ENCODE measurements at regions not wholly inside any gene's neighbourhood (a gene's known extent, or its start where the extent isn't known, plus 50 kb on each side); places are given as distances from the start of the nearest gene placed in this dataset.

DNA sequence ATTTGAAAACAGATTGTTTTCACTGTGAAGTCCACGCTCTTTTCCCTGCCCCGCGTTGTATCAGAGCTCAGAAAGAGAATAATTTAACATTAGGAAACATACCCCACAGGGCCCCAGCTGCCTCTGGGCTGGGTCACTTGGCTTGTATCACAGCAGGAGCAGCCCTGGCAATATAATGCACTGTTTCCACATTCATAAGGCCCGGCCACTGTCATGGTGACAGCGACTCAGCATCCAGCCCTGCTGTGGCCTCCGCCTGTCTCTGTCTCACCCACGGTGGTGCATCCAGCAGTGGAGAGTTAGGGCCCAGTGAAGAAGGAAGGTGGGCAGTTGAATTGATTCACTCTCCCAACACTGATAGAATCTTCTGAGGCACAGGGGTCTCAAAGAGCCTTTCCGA is 188.9 kb downstream of the NSG2 start:
- DNase-seq (ENCODE audit: low spot score): no peak

DNA sequence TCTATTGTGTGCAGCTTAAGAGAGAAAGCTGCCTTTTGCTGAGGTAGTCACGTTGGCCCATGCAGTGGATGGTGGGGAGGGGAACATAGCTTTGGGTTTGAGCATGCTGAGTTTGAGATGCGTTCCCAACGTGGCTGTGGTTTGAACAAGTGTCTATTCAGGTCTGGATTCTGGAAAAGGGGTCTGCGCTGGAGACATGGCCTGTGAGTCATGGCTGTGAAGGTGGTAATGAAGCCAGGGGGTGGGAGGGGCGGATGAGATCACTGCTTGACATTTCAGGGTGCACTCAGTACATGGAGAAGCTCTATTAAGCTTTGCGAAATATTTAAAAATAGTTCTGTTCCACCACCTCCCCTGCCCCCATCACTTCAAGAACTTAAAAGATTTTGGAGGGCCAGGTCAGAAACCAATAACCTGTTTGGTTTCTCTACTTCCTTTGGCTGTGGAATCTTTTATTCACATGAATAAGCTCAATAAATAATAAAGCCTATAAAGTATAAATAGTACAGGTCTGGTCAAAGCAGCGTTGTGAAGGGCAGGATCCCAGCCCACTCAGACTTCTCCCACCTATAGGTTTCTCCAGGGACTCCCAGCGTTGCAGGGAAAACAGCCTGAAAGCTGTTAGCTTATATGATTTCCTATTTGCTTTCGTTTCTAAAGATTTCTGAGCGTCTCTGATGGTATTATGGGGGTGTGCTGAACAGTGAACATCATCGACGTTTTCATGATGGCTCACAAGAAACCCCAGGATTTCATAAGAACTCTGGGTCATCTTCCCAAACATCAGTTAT is 189.9 kb downstream of the NSG2 start:
- no peak for DNase-seq (ENCODE audit: low spot score)

DNA sequence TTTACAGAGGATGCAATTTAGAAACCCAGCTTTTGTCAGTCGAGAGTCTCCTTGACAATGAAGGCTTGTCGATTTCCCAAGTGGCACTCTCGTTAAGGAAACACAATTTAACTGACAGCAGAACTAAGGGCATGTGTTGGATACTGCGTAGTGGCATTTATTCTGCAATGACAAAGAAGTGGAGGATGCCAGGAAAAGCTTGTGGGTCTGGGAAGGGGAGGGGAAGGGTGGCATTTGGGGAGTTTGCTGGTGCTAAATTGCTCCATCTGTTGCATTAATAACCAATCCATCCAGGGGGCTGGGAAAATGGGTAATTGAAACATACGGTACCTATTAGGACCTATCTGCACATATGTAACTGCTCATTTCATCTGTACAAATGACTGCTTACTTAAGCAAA is 190.6 kb downstream of the NSG2 start:
- no peak for DNase-seq (ENCODE audit: low spot score)

DNA sequence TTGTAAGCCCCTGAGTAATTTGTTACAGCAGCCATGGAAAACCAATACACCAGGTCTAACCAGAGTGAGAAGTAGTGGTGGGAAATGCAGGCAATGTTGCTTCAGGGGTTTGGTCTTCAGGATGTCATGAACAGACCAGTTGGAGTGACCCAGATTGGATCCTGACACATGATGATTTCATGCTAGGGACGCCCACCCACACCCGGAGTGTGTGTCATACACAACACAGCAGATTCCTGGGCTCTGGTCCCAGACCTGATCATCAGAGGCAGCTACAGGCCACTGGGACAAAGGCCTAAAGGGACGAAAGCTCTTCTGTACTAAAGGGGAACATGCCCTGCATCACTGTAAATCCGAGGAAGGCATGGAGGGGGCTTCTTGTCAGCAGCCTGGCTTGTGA is 194.2 kb downstream of the NSG2 start:
- no peak for DNase-seq (ENCODE audit: low spot score)

DNA sequence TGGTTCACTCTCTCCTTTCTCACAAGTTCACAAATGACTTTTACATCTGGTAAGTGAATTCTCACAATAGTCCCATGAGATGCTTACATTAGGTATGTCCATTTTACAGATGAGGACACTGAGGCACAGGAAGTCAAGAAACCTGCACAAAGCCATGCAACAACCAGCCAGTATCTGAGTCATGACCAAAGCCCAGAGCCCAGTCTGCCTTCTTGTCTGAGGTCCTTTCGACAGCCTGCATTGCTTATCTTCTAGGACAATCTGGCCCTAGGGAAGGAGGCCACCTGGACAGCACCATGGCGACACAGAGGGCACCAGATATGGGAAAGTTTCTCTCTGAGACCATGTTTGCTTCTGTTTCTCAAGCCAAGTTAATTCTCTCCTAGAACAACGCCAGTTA is 197.1 kb downstream of the NSG2 start:
- DNase-seq (ENCODE audit: low spot score): peak; percentile 45

DNA sequence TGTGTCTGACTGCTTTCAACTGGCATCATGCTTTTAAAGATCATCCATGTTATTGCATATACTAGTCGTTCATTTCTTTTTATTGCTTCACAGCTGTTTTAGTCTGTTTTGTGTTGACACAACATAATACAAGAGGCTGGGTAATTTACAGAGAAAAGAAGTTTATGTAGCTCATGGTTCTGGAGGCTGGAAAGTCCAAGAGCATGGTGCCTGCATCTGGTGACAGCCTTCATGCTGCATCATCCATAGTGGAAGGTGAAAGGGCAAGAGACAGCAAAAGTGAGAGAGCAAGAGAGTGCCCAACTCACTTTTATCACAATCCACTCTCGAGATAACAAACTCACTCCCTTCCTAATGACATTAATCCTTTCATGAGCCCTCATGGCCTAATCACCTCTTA is 198.4 kb downstream of the NSG2 start:
- no peak for DNase-seq (ENCODE audit: low spot score)

DNA sequence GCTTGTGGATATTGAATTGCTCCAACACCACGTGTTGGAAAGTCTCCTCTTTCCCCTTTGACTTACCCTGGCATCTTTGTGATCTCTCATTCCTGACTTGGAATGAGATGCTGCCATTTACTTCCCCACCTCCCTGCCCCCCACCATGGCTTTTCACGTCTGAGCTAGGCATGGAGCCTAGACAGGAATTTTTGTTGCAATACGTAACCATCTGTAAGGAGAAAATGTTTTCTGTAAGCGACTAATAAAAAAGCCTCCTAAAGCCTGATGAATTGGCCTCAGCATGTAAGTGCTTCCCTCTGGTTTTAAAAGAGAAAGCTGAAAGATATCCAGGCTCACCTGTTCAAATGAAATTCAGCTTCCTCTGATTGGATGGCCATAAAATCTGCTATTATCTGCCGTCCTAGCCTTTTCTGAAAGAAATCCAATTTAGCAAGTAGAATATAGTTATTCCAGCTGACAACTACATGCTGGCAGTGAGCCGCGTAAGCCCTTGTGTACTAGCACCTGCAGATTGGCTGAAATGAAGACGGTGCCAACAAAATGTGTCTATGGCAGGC is 200.1 kb downstream of the NSG2 start:
- no peak for DNase-seq (ENCODE audit: low spot score)

DNA sequence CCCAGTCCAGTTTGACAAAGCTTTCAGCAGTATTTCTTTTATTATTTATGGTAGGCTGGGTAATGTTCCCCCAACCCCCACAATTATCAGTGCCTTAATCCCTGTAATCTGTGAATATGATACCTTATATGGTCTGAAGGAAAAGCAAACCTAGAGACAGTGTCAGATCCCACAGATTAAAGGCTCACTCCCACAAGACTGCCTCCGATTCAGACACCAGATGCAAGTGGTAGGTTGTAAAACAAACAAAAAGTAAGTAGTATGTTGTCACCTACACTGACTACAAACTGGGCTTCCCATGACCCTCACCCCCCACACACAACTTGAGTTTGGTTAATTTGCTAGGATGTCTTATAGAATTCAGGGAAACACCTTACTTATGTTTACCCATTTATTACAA is 201.2 kb downstream of the NSG2 start:
- peak; percentile 27 for DNase-seq (ENCODE audit: low spot score)

DNA sequence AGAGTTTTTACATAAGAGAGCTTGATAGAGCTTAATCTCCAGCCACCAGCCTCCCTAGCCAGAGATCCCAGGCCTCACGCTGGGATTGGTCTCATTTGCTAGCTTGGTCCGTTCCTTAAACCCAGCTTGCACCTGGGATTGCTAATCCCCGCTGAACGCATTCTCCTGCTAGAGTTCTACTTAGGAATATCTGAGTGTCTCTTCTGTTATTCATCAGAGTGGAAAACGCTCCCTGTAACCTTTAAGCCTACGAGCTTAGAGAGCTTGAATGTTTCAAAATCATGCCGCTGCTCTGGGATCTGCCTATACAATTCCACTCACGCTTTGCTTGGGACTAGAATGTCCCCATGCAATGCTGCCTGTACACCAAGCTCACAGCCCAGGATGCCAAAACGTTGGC is 201.8 kb downstream of the NSG2 start:
- DNase-seq (ENCODE audit: low spot score): no peak

DNA sequence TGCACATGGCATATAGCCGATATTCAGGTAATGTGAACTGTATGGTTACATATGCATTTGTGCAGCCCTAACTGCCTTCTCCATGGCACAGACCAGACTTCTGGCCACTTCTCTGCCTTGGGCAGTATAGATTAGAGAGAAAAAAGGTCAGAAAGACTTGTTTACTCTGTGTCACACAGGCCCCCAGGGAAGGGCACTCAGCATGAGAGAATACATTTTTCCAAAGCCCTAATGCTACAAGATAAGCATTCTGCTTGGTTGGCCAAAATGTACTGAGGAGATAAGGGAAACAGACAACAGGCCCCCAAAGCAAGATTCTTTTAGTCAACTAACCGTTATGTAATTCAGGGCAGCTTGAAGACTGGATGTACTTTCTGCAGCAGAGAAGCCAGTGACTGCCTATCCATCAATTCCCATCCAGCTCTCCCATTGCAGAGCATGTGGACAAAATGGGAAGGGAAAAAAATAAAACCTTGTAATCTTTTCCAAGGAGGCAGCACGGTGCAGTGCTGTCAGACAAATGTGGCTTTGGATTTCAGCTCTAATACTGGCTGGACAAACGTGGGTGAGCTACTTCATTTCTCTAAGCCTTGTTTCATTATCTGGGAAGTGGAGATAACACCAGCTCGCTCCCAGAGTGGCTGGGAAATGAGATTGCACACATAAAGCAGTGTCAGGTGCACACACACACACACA is 205.9 kb downstream of the NSG2 start:
- DNase-seq (ENCODE audit: low spot score): peak; percentile 57

DNA sequence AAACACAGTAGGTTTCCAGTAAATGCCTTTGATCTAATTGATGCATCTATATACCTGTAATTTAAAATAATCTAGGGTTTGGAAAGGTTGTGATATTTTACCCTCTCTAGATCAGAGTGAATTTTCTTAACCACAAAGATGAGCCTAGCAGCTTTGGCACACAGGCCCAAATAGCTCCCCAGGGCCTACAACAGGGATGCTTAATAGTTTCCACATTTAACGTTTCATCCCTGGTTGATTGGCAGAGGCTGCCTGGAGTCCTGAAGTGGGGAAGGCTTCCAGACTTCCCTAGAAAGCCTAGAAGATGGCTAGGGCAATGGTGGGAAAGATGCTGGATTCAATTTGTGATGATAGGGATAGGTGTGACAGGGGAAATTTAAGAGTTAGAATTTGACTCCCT is 206.6 kb downstream of the NSG2 start:
- DNase-seq (ENCODE audit: low spot score): no peak

DNA sequence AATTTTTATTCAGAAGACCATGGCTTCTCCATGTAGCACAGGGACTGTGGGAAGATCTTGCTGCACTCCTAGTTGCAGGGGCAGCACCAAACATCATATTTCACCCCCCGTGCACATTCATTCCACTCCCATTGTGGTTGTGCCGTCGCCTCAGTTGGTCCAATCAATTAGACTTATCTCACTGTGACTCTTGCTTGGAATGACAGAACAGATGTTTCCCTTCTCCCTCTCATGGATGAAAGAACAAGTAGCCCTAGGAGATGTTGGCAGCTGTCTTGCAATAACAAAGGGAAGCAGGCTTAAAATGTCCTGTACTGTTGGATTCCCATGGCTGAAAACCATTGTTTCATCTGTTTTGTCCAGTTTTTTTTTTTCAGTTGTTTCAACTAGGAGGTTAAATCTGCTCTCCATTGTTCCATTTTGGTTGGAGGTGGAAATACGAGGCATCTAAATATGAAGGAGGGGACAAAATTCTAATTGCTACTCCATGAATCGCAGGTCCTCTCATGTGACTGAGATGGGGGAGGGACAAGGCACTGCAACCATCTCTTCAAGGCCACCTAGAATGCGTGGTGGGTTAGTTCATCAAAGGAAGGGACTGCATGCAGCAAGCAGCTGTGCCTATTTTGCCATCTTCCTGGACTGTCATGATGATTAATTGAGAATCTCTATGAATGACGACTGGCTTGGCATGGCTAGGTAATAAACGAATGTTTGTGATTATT is 214.4 kb downstream of the NSG2 start:
- no peak for DNase-seq (ENCODE audit: low spot score)

DNA sequence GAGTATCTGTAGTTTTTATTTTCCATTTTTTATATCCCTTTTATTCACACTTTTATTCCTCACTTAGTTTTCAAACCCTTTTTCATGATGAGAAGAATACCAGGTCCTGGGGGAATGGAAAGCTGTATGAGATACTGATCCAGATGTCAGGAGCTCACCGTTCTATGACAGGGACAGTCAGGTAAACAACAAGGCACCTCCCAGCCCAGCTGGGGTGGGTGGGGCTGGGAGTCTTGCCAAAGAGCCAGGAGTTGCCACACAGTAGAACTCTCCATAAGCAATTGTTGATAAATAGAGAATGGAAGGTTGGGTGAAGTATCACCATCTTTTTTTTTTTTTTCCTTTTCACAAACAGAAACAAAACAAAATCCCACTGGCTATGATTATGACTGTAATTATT is 225.8 kb downstream of the NSG2 start:
- no peak for DNase-seq (ENCODE audit: low spot score)

DNA sequence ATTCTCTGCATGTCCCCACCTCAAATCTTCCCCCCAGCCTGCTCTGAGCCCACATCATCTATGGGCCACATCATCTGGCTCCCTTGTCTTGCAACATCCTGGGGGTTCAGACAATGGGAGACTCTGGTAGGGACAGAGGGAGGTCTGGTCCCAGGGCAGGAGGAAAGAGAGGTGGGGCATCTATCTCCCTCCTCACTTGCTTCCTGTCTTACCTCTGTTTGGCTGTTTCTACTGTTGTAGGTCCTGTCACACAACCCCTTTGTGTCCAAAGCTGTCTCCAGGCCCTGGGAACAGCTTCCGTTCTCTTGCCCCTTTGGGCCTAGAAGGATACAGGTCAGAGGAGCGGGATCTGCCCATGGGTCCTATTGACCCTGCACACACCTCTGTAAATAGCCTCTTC is 227.2 kb downstream of the NSG2 start:
- no peak for DNase-seq (ENCODE audit: low spot score)

DNA sequence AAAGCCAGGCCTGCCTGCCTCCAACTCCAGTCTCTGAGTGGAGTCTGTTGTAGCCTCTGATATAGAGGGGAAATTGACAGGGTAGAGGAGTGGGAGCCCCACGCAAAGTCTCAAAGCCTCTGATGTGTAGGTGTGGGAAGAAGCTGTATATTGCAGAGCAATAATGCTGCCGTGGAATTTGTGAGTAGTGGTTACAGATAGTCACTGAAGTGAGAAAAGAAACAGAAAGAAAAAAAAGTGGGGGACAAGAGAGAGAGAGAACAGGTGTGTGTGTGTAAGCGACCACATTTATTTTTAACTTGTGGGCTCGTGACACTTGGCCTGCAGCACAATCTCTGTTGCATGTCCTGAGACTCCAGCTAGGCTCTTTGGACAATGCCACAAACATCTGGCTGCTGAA is 227.8 kb downstream of the NSG2 start:
- DNase-seq (ENCODE audit: low spot score): no peak

DNA sequence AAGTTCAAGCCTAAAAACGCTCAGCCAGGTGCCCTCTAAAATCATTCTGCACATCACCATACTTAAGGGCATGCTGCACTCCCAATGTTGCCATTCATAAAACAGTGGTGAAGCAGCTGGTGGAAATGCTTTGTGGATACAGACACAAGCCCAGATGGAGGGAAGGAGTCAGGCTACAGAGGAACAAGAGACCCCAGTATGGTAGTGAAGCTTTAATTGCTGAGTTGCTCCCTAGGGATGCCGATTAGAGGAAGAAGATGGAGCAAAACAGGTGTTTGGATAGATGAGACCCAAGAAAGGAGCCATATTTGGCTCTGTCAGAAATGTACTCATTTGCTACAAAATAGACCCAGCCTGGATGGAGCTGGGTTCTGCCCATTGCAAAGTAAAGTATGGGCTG is 230.5 kb downstream of the NSG2 start:
- no peak for DNase-seq (ENCODE audit: low spot score)

DNA sequence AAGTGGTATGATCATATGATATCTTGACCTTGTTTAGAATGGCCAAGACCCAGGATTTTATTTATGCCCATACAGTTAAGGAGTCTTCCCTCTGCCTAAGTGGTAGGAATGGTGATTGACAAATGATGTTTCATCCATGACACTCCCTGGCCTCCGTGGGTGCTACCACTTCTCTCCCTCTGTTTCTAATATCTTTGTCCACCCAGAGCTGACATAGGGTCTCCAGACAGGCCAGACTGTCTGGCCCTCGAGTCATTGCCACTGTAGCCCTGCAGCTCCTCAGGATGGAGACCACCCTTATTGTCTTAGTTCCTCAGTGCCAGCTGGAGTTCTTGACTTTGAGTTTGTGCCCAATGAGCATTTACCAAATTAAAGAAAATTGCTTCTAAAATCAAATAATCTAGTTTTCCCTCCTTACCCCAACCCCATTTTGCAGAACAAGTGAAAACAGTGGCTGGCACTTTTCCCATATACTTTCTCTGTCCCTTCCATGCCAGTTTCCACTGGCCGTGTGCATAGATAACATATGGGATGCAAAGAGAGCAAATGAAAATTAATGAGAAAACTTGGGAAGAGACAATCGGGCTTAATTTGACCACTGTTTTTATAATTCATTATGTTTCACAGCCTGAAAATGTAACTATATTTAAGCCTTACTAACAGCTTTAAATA is 235.7 kb downstream of the NSG2 start:
- DNase-seq (ENCODE audit: low spot score): no peak

DNA sequence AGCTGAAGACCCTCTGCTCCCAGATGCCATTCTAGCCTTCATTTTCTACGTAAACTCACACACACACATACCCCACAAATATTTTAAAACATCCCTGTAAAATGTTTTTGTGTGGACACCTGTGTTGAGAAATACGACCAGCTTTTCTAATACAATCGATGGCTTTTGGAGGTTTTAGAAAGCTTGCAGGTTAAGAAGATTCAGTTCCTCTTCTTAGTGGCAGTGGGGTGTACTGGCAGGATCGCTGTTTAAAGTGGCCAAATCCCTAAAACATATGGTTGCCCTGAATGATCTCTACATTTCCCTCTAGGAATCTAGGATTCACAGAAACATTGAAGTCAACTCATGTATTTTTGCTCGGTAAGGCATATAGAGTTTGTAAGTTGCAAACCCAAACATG is 236.3 kb downstream of the NSG2 start:
- no peak for DNase-seq (ENCODE audit: low spot score)

DNA sequence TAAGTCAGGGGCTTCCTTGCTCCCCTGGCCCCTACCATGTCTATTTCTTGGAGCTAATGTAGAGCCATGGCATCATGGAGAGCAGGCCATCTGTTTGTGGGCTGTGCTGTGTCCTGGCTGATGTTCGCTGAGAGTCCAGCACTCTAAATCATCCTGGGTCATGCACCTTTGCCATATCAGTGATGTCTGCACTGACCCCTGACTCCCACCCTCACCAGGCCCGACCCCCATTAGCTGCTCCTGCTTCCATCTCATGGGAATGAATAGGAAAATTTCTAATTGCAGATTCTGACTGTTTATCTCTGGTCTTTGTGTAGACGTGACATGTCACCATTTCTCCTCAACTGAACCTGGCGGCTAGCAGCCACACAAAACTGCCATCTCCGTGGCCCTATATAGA is 236.9 kb downstream of the NSG2 start:
- DNase-seq (ENCODE audit: low spot score): no peak

DNA sequence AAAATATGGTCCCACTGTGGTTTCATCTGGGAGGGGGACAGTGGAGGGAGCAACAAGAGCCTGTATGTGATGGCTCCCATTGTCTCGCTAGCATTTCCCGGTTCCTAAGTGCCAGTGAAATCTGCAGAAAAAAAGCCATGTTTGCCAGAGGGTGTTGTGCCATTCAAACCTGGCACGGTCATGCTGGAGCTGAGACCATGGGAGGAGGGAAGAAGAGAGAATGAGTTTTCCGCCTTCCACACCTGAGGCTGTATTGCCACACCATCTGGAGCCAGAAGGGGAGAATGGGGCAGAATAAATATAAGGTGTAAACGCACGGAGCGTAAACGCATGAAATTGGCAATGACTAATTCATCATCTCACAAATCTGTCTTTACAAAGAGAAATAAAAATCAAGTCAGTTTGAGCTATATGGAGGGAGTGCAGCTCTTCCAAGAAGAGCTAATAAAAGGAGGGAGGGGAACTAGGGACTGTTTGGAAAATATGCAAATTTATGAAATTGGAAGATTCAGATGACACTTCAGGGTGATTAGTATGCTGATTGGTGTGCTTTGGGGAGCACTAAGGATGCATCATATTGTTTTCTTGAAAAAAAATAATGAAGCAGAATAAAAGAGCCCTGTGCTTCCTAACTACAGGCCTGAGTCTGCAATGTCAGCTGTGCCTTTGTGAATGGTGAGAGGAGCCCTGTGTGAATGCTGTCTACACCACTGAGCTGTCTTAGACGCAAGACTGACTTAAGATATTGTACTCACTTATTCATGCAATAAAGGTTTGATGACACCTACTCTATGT is 237.9 kb downstream of the NSG2 start:
- DNase-seq (ENCODE audit: low spot score): no peak

DNA sequence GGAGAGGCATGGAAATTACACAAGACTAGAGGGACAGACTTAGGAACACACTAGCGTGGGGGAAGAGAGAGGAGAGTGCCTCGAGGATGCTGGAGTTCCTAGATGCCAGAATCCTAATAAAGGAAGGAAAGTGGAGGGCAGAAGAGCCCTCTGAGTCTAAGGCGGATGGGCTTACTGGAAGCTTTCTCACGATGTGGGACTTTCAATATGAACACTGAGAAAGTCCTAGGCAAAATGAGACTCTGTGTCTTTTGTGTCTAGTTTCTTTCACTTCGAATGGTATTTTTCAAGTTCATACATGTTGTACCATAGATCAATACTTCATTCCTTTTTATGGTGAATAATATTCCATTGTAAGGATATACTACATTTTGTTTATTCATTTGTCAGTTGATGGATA is 239.4 kb downstream of the NSG2 start:
- no peak for DNase-seq (ENCODE audit: low spot score)

Data from SK-N-DZ (cell line).